Middle frontal gyrus (tissue), 1 donor: ENCODE measurements at regions not wholly inside any gene's neighbourhood (a gene's known extent, or its start where the extent isn't known, plus 50 kb on each side); places are given as distances from the start of the nearest gene placed in this dataset.

ENCODE experiments used
- DNase-seq: peaks from one replicate; pipeline ENCODE4 v3.0.0-alpha.2; 2015; ENCODE audit warnings: low spot score; ENCODE audit errors: extremely low spot score

- peak; percentile 48 for DNase-seq
Measured at GRCh38 chr2:15733867-15734673, 142.4 kb downstream of the DDX1 start.

GRCh38 chr2:15734674-15735483 lies 143.2 kb downstream of the DDX1 start:
- peak; percentile 16 for DNase-seq

DNA sequence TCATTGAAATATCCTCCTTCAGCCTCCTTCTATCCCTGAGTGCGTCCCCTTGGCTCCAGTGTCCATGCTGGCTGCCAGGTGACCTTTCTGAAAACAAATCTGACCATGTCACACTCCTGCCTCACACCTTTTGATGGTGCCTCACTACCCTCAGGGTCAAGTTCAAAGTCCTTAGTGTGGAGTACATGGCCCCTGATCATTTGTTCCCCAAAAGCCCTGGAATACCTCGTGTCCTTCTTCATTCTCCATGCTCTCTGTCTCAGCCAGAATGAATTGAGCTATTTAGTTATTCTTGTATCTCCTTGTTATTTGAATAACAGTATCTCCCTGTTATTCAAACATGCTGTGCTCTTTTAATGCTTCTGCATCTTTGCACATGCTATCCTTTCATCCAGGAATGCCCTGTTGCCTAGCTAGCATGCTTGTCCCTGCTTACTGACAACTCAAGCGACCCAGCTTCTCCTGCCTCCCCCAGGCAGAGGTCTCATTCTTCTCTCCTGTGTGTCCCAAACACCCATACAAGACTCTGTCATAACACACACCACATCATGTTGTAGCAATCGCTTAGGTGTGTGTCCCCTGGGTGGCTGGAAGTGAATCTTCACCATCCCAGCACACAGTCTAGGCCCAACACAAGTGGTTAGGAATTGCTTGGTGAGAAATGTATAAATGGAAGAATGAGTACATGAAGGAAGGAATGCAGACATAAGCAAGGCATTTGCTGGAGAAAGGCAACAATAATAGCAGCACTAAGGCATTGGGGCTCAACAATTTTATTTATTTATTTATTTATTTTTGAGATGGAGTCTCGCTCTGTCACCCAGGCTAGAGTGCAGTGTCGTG lies 144.0 kb downstream of the DDX1 start:
- no peak for DNase-seq

- no peak for DNase-seq
Measured at GRCh38 chr2:15736396-15737180, 144.9 kb downstream of the DDX1 start.

DNA sequence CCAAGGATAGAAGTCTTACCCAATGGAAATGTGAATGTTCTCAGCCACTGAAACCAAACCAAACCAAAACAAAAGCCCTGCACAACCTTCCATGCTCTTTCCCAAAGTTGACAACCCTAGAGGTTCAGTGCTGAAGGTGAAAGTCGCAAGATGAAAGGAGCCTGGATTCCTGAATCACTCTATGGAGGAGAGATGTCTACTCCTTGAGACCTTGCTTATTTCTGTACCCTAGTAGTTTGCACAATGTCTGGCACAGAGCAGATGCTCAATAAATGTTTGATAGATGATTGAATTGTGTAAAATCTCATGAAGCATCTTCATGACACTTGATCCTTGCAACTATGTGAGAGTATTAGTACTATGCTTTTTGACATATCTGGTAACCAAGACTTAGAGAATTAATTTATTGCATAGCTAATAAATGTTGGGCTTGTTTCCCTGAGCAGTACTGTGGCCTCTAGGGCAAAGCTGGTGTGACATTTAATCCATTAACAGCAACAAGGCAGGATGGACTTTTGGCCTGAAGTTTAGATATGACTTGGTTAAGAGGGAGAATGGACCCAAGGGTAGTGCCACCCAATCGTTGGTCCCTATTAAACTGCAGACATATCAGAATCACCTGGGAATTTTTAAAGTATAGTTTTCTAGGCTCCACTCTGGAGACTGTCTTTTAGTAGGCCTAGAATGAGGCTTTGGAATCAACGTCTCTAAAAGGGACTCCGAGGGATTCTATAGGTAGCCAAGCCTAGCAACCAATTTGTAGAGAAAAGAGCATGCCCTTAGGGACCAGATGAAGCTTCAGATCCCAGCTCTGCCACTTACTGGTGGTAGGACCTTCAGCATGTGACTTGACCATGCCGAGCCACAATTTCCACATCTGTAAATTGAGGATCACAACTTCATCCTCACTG lies 145.9 kb downstream of the DDX1 start:
- DNase-seq = no peak

DNA sequence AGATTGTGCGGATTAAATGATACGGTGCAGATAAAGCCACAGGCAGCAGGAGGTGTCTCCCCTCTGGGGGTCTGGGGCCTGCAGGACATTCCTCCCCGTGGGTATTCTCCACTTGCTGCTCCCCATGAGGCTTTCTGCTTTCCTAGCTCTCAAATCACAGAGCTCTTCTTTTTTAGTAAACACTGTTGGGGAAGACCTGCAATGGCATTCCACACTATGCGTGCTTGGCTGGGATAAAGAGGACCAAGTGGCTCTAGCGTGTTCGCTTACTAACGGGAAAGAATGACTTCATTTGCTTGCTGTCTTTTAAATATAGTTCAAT lies 146.5 kb downstream of the DDX1 start:
- no peak for DNase-seq

DNA sequence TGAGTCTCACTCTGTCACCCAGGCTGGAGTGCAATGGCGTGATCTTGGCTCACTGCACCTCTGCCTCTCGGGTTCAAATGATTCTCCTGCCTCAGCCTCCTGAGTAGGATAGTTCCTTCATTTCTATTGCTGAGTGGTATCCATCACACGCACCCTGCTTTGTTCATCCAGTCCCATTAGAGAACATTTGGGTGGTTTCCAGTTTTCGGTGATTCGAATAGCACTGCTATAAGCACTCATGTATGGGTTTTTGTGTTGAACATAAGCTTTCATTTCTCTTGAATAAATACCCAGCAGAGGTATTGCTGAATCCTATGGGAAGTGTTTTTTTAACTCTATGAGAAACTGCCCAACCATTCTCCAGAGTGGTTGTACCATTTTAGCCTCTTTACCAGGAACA lies 147.3 kb downstream of the DDX1 start:
- DNase-seq = no peak

- no peak for DNase-seq
Measured at GRCh38 chr2:15744820-15745219, 153.2 kb downstream of the DDX1 start.

DNA sequence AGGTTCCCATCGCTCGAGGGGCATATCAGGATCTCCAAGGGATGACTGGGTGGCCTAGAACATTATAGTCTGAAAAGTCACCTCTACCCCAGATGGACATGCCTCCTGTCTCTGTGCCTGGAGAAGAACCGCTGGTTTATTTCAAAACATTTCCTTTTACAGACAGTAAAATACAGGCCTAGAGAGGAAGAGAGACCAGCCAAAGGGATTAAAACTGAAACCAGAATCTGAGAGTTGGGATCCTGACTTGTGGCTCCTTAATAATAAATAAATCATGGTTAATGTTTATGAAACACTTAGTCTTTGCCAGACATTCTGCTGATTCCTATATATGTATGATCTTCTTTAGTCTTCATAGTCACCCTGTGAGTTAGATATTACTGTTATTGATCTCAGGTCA lies 153.7 kb downstream of the DDX1 start:
- no peak for DNase-seq

- DNase-seq = no peak
Measured at GRCh38 chr2:15745907-15746702, 154.4 kb downstream of the DDX1 start.

GRCh38 chr2:15746703-15747550 lies 155.3 kb downstream of the DDX1 start:
- DNase-seq = no peak

GRCh38 chr2:15747603-15748471 lies 156.2 kb downstream of the DDX1 start:
- DNase-seq = no peak

- DNase-seq = no peak
Measured at GRCh38 chr2:15748736-15749323, 157.2 kb downstream of the DDX1 start.

DNA sequence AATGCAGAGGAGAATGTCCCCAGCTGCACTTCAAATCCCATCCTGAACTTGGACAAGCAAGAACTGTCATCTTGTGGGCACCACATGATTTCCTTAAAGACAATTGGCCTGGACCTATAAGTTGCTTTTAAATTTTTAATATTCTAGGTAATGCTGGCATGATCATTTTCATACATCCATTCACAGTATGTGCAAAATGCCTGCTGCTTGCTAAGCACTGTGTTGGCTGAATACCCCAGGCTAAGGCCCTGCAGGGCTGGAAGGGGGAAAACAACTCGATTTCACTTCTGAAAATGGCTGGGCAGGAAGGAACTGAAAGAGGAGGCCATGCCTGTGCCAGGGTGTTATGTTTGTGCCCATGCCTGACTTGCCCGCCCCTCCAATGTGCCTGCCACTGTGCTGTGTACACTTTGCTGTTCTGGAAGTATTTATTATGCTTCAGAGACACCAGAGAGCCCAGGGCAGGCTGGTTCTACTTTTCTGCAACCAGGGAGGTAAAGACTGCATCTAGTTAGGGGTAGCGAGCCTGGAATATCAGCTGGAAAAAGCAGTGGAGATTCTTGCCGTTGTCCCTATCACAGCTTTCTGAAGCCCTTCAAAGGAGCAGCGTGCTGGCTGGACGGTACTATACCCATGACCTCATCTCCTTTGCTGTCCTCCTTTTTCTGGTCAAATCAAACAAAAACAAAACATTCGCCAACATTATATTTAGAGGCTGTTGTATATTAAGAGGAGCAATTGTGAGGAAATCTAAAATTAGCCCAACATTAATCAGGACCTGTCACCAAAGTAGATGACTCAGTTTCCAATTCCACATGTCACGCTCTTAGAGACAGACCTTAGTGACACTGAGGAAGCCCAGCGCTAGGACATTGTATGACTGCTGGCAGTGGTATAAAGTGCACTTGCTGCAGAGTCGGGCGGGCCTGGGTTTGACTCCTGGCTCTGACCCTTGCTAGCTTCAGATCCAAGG lies 158.1 kb downstream of the DDX1 start:
- DNase-seq = no peak

DNA sequence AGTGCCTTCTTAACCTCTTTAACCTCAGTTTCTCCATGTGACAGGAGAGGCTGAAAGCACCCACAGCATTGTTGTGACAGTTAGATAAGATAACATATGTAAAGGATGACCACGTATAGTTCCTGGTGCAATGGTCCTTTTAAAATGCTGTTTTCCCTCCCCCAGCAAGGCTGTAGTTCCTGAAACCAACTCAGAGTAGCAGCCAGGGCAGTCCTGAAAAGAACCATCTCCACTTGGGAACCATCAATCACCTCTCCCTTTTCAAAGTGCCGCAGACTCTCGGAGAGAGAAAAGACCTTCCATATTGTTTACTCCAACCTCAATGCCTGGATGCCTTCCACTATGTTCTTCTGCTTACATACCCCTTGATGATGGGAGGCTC lies 158.8 kb downstream of the DDX1 start:
- DNase-seq = no peak

GRCh38 chr2:15750822-15751329 lies 159.2 kb downstream of the DDX1 start:
- DNase-seq = no peak
